ENCODE measurements at regions not wholly inside any gene's neighbourhood (a gene's known extent, or its start where the extent isn't known, plus 50 kb on each side); places are given as distances from the start of the nearest gene placed in this dataset.
"Not testable (repeated sequence)": the region's sequence is repeated elsewhere in the genome, so short reads cannot be mapped to it uniquely, and the experiment has no call there.

DNA sequence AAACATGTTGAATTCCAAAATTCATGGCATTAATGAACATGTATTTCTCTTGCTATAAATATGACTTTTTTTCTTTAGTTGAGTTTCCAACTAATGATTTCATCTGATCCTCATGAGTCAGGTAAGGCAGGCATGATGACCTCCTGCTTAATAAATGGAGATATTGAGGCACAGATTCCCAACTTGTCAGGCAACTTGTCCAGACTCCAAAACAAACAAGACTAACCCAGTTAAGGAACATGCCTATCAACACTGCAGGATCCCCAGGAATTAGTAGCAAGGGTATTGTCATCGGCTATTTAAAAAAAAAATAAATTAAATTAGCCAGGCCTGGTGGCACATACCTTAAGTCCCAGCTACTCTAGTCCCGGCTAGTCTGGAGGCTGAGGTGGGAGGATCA is 121.3 kb upstream of the SALL4 start:
- DNase-seq (ENCODE audit: low read depth) = no peak

DNA sequence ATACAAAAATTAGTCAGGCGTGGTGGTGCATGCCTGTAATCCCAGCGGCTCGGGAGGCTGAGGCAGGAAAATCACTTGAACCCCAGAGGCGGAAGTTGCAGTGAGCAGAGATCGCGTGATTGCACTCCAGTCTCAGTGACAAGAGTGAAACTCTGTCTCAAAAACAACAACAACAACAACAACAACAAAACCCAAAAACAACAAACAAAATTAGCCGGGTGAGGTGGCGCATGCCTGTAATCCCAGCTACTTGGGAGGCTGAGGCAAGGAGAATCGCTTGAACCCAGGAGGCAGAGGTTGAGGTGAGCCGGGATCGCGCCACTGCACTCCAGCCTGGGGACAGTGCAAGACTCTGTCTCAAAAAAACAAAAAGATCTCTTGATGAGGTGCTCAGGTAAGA is 120.5 kb upstream of the SALL4 start:
- DNase-seq (ENCODE audit: low read depth) = not testable (repeated sequence)

DNA sequence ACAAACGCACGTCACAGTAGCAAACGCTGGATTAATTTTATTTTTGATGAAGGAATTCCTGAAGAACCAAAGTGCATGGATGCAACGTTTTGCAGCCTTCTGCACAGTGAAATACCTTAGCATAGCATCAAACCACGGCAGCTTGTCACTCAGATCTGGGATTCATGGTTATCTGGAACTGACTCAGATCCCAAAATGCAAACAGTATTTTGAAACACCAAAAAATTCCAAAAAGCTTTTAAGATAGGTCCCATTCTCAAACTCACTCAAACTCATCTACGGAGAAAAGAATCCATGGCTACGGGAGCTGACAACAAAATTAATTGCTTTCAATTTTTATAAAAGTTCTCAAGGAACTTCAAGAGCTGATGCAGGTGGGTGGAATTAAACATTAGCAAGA is 116.2 kb upstream of the SALL4 start:
- no peak for DNase-seq (ENCODE audit: low read depth)

DNA sequence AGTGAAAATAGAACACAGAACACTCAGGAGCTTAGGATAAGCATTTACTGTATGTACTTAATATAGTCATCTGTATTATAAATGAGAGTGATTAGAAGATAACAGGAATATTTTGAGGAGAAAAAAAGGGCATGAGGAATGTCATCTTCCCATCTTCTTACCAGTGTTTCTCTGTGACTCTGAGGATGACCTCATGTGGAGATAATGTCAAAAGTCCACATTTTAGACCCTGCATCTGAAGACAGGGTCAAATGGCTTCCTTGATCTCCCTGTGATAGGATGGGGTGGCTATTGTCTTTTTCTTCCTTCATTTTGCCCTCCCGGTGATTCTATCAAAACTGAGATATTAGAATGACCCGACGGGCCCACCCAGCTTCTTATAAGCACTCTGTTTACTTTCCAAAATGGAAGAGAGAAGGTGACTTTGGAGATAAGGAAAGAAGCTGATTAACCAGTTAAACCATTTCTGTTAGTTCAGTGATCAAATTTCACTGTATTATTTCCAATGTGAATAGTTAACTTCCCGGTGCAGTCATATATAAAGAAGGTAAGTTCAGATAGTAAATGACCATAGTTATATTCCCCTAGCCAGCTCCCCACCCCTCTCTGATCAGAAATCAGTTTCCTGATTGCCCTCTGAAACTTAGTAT is 115.7 kb upstream of the SALL4 start:
- DNase-seq (ENCODE audit: low read depth) = no peak

DNA sequence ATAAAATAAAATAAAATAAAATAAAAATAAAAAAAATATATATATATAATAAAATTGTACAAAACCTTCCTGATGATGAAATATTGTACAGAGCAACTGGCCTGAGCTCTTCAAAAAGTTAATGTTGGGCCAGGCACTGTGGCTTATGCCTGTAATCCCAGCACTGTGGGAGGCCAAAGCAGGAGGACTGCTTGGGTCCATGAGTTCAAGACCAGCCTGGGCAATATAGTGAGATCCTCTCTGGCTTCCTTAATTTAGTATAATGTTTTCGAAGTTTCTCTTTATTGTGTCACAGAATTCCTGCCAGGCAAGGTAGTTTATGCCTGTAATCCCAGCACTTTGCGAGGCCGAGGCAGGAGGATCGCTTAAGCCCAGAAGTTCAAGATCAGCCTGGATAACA is 113.9 kb upstream of the SALL4 start:
- DNase-seq (ENCODE audit: low read depth) = no peak

DNA sequence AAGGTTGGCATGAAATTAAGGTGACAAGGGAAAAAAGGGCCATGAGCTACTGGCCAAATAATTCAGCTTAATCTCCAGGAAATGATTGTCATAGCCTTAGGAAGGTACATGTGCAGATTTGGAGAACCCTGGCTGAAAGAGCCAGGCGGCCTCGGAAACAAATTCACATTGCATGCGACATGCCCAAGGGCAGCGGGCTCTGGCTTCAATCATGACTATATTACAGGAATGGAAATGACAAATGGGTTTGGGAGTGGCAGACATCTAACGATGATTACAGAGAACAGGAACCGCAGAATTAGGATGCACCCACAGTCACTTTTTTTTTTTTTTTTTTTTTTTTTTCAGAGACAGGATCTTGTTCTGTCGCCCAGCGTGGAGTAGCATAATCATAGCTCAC is 112.4 kb upstream of the SALL4 start:
- DNase-seq (ENCODE audit: low read depth) = no peak

DNA sequence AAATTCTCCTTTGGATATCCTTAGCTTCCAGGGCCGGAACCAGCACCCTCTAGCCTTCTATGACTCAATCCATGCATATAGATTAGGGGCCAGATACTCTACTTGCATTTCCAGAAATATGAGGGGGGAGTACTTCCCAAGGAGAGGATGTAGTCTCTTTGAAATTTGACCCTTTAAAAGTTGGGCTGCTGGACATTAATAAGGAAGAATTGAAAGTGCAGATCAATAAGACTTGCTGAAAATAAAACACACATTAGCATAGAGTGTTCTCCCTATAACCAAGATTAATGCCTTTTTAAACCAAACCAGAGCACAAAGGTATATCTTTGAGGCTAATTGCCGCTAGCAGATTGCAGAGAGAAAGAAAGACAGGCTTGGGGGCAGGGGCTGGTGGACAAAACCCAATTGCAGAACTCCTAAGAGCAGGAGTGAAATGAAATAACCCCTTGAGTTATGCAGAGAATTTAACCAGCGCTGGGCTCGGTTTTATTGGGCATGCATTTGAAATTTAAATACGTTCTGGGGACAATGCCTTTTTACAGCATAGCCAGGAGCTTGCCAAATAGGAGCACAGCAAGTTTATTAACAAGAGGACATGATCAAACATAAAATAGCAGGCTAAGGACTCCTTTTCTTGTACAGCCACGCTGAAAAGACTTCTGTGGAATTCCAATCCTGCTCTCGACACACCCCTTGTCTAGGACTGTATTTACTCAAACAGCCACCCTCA is 108.2 kb upstream of the SALL4 start:
- DNase-seq (ENCODE audit: low read depth) = no peak

DNA sequence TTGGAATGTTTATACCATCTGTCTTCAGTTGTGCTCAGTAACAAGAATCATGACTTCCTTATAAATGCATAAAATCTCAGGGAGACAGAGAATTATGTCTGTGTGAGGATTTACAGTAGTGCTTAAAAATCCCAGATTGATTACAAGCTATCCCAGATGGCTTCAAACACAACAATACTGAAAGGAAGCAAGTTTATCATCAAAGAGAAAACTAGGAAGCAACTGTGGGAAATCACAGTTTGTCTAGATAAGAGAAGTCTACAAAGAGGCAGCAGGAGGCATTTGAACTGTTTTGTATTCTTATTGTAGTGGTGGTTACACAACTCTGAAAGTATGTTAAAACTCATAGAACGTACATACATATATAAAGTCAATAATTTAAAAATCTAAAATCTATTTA is 104.4 kb upstream of the SALL4 start:
- no peak for DNase-seq (ENCODE audit: low read depth)

DNA sequence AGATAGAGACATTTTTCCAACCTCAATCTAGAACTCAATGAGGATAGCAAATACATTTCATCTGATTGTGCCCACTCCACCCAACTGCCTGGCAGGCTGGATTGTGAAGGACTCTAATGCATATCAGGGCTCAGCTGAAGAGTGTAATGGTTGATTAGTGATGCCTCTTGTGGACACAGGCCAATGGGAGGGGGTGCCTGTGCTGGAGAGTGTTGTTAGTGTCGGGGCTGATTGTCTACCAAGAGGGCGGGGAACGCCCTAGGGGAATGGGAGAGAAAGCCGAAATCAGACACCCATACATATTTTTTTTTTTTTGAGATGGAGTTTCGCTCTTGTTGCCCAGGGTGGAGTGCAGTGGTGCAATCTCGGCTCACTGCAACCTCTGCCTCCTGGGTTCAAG is 103.7 kb upstream of the SALL4 start:
- no peak for DNase-seq (ENCODE audit: low read depth)

DNA sequence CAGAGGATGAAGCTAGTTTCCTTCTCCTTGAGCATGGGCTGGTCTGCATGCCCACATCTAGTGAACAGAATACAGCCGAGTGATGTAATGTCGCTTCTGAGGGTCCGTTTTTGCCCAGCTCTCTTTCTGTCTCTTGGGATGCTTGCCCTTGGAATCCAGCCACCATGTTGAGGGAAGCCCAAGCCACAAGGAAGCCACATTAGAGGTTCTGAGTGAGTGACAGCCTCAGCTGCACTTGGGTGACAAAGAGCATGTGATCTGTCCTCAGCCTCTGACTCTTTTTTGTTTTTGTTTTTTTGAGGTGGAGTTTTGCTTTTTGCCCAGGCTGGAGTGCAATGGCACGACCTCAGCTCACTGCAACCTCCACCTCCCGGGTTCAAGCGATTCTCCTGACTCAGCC is 100.6 kb upstream of the SALL4 start:
- DNase-seq (ENCODE audit: low read depth) = no peak

DNA sequence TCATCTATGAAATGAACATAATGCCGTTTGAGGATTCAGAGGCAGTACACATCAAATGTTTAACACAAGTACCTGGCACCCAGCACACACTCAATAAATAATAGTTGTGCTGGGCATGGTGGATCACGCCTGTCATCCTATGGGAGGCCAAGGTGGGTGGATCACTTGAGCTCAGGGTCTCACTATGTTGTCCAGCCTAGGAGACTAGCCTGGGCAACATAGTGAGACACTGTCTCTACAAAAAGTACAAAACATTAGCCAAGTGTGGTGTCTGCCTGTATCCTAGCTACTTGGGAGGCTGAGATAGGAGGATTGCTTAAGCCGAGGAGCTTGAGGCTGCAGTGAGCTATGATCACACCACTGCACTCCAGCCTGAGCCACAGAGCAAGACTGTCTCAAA is 98.1 kb upstream of the SALL4 start:
- DNase-seq (ENCODE audit: low read depth) = no peak

DNA sequence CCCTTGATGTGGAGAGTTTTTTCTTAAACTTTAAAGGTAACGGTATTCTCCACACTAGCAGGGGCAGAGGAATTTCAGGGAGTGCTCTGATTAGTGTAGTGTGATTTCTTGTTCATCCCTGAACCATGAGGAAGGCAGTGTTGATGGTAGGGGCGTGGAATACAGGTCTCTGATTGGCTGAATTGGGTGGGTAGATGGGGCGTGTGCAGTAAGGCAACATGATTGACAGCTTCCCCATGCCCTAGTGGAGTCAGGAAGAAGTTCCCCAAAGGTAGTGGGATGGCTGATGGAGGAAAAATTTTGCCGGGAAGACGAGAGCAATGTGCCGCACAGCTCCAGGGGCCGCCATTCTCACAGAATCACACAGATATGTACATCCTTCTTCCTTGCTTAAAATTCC is 97.4 kb upstream of the SALL4 start:
- no peak for DNase-seq (ENCODE audit: low read depth)

DNA sequence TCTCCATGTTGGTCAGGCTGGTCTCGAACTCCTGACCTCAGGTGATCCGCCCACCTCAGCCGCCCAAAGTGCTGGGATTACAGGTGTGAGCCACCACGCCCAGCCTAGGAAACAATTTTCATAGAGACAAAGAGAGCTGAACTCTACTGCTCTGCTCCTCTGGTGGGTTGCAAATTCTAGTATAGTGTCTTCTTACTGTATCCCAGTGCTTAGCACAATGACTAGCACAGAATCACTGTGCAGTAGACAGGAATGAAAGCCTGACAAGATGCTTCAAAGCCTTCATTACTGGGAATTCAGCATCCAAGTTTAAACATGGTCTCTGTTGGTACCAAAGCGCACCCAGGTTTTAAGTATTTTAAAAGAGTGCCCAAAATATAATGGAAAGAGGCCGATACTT is 96.5 kb upstream of the SALL4 start:
- no peak for DNase-seq (ENCODE audit: low read depth)

DNA sequence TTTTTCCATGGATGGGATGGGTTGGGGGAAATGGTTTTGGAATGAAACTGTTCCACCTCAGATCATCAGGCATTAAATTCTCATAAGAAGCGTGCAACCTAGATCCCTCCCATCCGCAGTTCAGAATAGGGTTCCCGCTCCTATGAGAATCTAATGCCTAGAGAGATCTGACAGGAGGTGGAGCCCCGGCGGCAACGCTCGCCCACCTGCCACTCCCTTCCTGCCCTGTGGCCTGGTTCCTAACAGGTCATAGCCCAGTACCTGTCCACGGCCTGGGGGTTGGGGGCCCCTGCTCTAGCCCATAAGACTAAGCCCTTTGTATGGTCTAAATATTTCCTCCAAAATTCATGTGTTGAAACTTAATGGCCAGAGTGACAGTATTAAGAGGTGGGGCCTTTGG is 92.3 kb upstream of the SALL4 start:
- DNase-seq (ENCODE audit: low read depth) = no peak

DNA sequence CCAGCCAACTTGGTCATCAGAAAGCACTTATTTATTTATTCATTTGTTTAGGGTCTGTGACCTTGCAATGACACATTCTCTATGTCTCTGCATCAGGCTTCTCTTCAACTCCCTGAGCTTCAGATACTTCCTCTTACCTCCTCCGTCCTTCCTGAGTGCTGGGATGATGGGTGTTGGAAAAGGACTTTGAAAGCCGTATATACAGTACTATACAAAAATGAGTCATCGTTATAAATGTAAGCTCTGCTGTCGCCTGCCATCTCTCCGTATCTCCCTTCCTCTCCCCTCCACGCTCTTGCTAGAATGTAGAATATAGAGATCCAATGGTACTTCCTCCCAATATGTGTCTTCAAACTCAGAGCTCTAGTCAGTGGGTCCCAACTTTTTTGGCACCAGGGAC is 91.9 kb upstream of the SALL4 start:
- DNase-seq (ENCODE audit: low read depth) = no peak

DNA sequence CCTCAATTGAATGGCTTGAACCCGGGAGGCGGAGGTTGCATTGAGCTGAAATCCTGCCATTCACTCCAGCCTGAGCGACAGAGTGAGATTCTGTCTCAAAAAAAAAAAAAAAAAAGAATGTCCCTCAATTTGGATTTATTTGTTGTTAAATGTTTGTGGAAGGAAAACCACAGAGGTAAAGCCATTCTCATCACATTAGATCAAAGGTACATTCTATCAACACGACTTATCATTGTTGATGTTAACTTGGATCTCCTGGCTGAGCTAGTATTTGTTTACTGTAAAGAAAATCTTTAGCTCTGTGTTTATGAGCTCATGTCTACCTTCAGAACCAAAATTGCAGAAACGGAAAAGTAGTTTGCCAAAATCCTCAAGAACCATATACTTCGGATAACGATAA is 91.4 kb upstream of the SALL4 start:
- no peak for DNase-seq (ENCODE audit: low read depth)

DNA sequence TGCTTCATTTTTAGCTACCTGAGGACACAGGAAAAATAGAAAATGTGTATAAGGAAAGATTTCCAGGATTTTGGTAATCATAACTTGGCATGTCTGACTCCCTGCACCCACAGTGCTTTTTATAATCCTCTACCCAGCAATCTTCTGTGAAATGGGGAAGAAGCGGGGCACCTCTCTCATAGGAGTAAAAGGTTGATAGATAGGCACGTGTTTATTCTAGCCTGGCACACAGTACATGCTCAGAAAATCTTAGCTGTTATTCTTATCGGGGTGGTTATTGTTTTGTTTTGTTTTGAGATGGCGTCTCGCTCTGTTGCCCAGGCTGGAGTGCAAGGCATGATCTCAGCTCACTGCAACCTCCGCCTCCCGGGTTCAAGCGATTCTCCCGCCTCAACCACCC is 87.7 kb upstream of the SALL4 start:
- DNase-seq (ENCODE audit: low read depth) = no peak

DNA sequence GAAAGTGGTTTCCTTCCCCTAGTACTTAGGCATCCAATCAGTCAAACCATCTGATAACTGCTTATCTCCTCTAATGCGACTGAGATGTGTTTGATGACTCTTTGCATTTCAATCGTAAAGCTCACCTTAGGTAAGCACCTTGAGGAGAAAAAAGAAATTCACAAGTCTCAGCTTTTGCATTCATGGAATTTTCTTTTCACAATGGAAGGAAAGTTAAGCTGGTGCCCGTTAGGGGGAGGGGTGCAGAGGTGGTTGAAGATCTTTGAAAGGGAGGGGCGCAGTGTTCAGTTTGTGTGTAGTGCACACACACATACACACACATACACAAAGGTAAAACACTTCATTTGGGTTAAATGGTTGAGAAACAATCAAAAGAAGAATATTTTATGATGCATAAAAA is 87.1 kb upstream of the SALL4 start:
- no peak for DNase-seq (ENCODE audit: low read depth)

DNA sequence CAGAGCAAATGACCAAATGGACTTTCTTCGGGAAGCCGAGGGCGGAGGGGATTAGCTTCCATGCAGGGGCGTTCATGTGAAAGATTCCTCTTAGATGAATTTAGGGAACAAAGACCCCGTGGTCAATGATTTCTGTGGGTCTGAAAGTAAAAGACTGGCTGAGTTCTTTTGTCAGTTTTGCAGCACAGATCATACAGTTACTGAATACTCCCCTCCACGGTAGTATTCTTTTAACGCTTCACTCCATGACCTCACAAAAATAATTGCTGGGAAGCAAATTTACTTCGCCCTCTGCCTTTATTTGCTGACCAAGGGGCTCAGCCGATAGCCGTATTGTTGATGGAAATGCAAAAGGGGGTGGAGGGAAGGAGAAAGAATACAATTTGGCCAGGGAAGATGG is 86.0 kb upstream of the SALL4 start:
- no peak for DNase-seq (ENCODE audit: low read depth)

DNA sequence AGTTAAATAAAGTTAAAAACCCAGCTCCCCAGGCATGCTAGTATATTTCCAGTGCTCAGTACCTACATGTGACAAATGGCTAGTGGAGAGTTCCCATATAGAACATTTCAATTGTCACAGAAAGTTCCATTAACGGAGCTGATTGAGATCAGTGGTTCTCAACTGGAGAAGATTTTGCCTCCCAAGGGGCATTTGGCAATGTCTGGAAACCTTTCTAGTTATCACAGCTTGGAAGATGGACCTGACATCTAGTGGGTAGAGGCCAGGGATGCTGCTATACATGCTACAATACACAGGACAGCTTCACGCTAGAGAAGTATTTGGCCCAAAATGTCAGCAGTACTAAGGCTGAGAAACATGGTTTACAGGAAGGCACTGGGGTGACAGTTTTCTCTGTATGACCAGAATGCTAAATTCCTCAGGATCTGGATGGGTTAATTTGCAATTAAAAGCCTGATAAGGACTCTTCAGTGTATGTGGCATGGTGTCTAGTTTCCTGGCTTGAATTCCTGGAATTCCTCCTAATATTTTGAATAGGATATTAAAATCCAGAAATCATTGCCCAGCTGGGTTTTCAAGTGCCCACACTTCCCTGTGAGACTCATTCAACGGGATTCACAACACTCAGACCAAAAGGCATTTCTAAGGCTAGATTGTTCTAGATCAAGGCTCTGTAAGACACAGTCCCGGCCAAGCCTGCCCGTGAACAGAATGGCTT is 84.7 kb upstream of the SALL4 start:
- no peak for DNase-seq (ENCODE audit: low read depth)

DNA sequence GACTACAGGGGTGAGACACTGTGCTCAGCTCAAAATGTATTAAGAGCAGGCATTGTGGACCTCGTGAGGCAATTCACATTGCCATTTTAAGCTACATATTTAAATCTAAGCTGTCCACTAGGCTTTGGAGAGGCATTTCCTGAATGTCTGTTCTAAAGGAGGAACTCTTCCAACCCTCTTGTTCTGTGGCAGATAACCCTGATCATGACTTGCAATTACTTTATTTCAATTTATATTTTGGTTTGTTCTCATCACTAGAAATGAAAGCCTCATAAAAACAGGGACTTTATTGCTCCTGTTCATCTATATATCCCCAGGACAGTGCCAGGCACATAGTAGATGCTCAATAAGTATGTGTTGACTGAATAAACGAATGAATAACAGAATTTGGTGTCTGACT is 84.0 kb upstream of the SALL4 start:
- no peak for DNase-seq (ENCODE audit: low read depth)

DNA sequence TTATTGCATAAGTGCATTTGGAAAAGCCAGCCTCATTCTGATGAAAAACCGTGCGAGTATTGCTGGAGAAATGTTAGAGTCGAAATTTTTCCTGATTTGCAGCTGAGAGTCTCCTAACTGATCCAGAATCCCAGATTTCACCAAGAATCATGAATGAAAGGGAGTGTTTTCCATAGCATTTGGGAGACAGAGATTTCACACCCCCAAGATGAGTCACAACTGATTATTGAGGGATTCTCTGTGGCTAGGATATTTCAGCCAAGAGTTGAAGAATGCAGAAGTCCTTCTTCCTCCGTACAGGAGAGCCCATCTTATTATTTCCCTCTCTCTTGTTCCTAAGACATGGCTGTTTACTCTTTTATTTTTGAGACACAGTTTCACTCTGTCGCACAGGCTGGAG is 82.2 kb upstream of the SALL4 start:
- no peak for DNase-seq (ENCODE audit: low read depth)

DNA sequence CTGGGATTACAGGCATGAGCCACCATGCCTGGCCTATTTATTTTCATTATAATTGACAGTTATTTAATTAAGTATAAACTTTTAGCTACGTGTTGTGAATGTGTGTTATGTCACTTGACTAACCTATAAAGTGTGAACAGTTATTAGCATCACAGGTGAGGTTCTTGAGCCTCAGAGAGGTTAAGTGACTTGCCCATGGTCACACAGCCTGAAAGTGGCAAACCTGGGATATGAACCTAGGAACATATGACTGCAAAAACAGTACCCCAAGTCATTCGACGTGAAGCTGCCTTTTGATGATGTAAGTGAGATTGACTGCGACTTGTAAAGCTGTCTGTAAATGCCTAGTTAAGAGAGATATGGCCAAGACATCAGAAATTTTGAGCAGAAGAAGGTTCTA is 77.9 kb upstream of the SALL4 start:
- no peak for DNase-seq (ENCODE audit: low read depth)

All from GM04504 (cell line).